Hepatocyte (in vitro differentiated cells): ENCODE measurements at regions not wholly inside any gene's neighbourhood (a gene's known extent, or its start where the extent isn't known, plus 50 kb on each side); places are given as distances from the start of the nearest gene placed in this dataset.

Experiments used
- CTCF ChIP-seq: fragments of 200-600 bp; sonication (generic); IDR thresholded peaks from 2 replicates; pipeline ENCODE4 v1.5.1; 2016; ENCODE audit warnings: antibody characterized with exemption, mild to moderate bottlenecking; ENCODE audit not compliant: poor library complexity
- EZH2phosphoT487 ChIP-seq: fragments of 200-600 bp; sonication (generic); IDR thresholded peaks from one replicate; pipeline ENCODE4 v1.6.1; 2018; ENCODE audit warnings: antibody characterized with exemption, mild to moderate bottlenecking, low read depth, moderate library complexity; ENCODE audit not compliant: unreplicated experiment, severe bottlenecking

- TF ChIP-seq CTCF = no peak
- no peak for TF ChIP-seq EZH2phosphoT487
Observed at GRCh38 chr10:118904286-118904685, 125.2 kb upstream of the NANOS1 start.
